GM18502 (cell line): ENCODE measurements at regions not wholly inside any gene's neighbourhood (a gene's known extent, or its start where the extent isn't known, plus 50 kb on each side); places are given as distances from the start of the nearest gene placed in this dataset.
"Not testable (repeated sequence)": the region's sequence is repeated elsewhere in the genome, so short reads cannot be mapped to it uniquely, and the experiment has no call there.

ENCODE experiments used
- ATAC-seq: cut with Tn5 transposase; IDR thresholded peaks from one replicate; pipeline ENCODE4 v1.9.1; 2021; ENCODE audit warnings: mild to moderate bottlenecking; ENCODE audit not compliant: unreplicated experiment, poor library complexity

- ATAC-seq = not testable (repeated sequence)
Observed at GRCh38 chr2:16379901-16380300, 285.7 kb downstream of the CYRIA start.

GRCh38 chr2:16379061-16379460 lies 286.6 kb downstream of the CYRIA start:
- ATAC-seq = not testable (repeated sequence)

GRCh38 chr2:16378031-16378430 lies 287.6 kb downstream of the CYRIA start:
- no peak for ATAC-seq

- no peak for ATAC-seq
Observed at GRCh38 chr2:16375981-16376380, 289.7 kb downstream of the CYRIA start.

GRCh38 chr2:16375351-16375750 lies 290.3 kb downstream of the CYRIA start:
- ATAC-seq = no peak

- no peak for ATAC-seq
Observed at GRCh38 chr2:16374671-16375070, 291.0 kb downstream of the CYRIA start.

GRCh38 chr2:16373341-16373740 lies 292.3 kb downstream of the CYRIA start:
- ATAC-seq = no peak

GRCh38 chr2:16371751-16372150 lies 293.9 kb downstream of the CYRIA start:
- no peak for ATAC-seq

- no peak for ATAC-seq
Observed at GRCh38 chr2:16368951-16369350, 296.7 kb downstream of the CYRIA start.

GRCh38 chr2:16368328-16368727 lies 297.3 kb downstream of the CYRIA start:
- no peak for ATAC-seq

GRCh38 chr2:16365366-16365765 lies 300.3 kb downstream of the CYRIA start:
- no peak for ATAC-seq

GRCh38 chr2:16363581-16363980 lies 302.1 kb downstream of the CYRIA start:
- ATAC-seq = no peak

GRCh38 chr2:16362611-16363010 lies 303.0 kb downstream of the CYRIA start:
- ATAC-seq = no peak

GRCh38 chr2:16361261-16361995 lies 304.2 kb downstream of the CYRIA start:
- no peak for ATAC-seq

- no peak for ATAC-seq
Observed at GRCh38 chr2:16359961-16360360, 305.7 kb downstream of the CYRIA start.

- ATAC-seq = no peak
Observed at GRCh38 chr2:16357188-16357587, 308.4 kb downstream of the CYRIA start.

- ATAC-seq = no peak
Observed at GRCh38 chr2:16351541-16351940, 314.1 kb downstream of the CYRIA start.

GRCh38 chr2:16351137-16351536 lies 314.5 kb downstream of the CYRIA start:
- ATAC-seq = no peak

- ATAC-seq = no peak
Observed at GRCh38 chr2:16350211-16350610, 315.4 kb downstream of the CYRIA start.

- ATAC-seq = no peak
Observed at GRCh38 chr2:16349811-16350210, 315.8 kb downstream of the CYRIA start.

- ATAC-seq = no peak
Observed at GRCh38 chr2:16348821-16349515, 316.7 kb downstream of the CYRIA start.

GRCh38 chr2:16346671-16347070 lies 319.0 kb downstream of the CYRIA start:
- ATAC-seq = no peak
